GM23248 (cell line): ENCODE measurements at regions not wholly inside any gene's neighbourhood (a gene's known extent, or its start where the extent isn't known, plus 50 kb on each side); places are given as distances from the start of the nearest gene placed in this dataset.

Experiments used
- EZH2 ChIP-seq: fragments of 200-600 bp; sonication (generic); IDR thresholded peaks from 2 replicates; pipeline ENCODE4 v1.6.1; 2018; ENCODE audit warnings: antibody characterized with exemption, mild to moderate bottlenecking; ENCODE audit not compliant: insufficient read depth, poor library complexity, severe bottlenecking
- EZH2phosphoT487 ChIP-seq: fragments of 200-600 bp; sonication (generic); IDR thresholded peaks from 2 replicates; pipeline ENCODE4 v1.6.1; 2018; ENCODE audit warnings: antibody characterized with exemption, moderate library complexity, mild to moderate bottlenecking, low read depth; ENCODE audit not compliant: insufficient read depth

GRCh38 chr22:44401783-44402110 lies 89.0 kb upstream of the SHISAL1 start:
- TF ChIP-seq EZH2phosphoT487 (no peak), EZH2 (no peak)
